Smooth muscle cell (in vitro differentiated cells): ENCODE measurements at regions not wholly inside any gene's neighbourhood (a gene's known extent, or its start where the extent isn't known, plus 50 kb on each side); places are given as distances from the start of the nearest gene placed in this dataset.

ENCODE experiments used
- DNase-seq: peaks from one replicate; lab custom pipeline; 2025; ENCODE audit not compliant: unreplicated experiment; lab: John Stamatoyannopoulos, UW
- H2AFZ ChIP-seq: fragments of 200-600 bp; sonication (generic); 2 replicates; pipeline ENCODE4 v1.6.0; 2016; ENCODE audit warnings: antibody characterized with exemption, low read depth, mild to moderate bottlenecking
- H3F3A ChIP-seq: fragments of 200-600 bp; sonication (generic); 2 replicates; pipeline ENCODE4 v1.6.0; 2017; ENCODE audit warnings: antibody characterized with exemption, low read depth
- H3K27ac ChIP-seq: fragments of 200-600 bp; sonication (generic); 2 replicates; pipeline ENCODE4 v1.5.1; 2016; ENCODE audit warnings: low read depth, mild to moderate bottlenecking
- H3K27me3 ChIP-seq: fragments of 200-600 bp; sonication (generic); 2 replicates; pipeline ENCODE4 v1.6.1; 2016; ENCODE audit warnings: low read depth, mild to moderate bottlenecking
- H3K36me3 ChIP-seq: fragments of 200-600 bp; sonication (generic); 2 replicates; pipeline ENCODE4 v1.5.1; 2016; ENCODE audit warnings: low read depth
- H3K4me1 ChIP-seq: fragments of 200-600 bp; sonication (generic); 2 replicates; pipeline ENCODE4 v1.5.1; 2016; ENCODE audit warnings: low read depth
- H3K4me2 ChIP-seq: fragments of 200-600 bp; sonication (generic); 2 replicates; pipeline ENCODE4 v1.6.0; 2016; ENCODE audit warnings: mild to moderate bottlenecking
- H3K4me3 ChIP-seq: fragments of 200-600 bp; sonication (generic); 2 replicates; pipeline ENCODE4 v1.5.1; 2016; ENCODE audit warnings: mild to moderate bottlenecking
- H3K79me2 ChIP-seq: fragments of 200-600 bp; sonication (generic); 2 replicates; pipeline ENCODE4 v1.6.0; 2016; ENCODE audit warnings: low read depth, mild to moderate bottlenecking
- H3K9ac ChIP-seq: fragments of 200-600 bp; sonication (generic); 2 replicates; pipeline ENCODE4 v1.6.0; 2016; ENCODE audit warnings: low read depth
- H3K9me3 ChIP-seq: fragments of 200-600 bp; sonication (generic); replicated peaks from 2 replicates; pipeline ENCODE4 v1.5.1; 2016; ENCODE audit warnings: low read depth
- H4K20me1 ChIP-seq: fragments of 200-600 bp; sonication (generic); 2 replicates; pipeline ENCODE4 v1.6.0; 2016; ENCODE audit warnings: low read depth
- CTCF ChIP-seq: fragments of 200-600 bp; sonication (generic); IDR thresholded peaks from 2 replicates; pipeline ENCODE4 v1.5.1; 2017; ENCODE audit warnings: borderline replicate concordance, mild to moderate bottlenecking, antibody characterized with exemption; ENCODE audit not compliant: insufficient read depth, poor library complexity, severe bottlenecking
- WGBS: methylation state at CpG from one replicate; pipeline ENCODE4 v1.1.7; 2016; ENCODE audit warnings: low lambda C conversion rate; 5-methylcytosine and 5-hydroxymethylcytosine counted together

GRCh38 chr6:40957616-40958492, 81.2 kb downstream of the UNC5CL start:
- peaks cover 9% of the 10 kb centered on the region for H3F3A ChIP-seq
- no peaks in the 10 kb centered on the region for H3K27me3 ChIP-seq
- no peaks in the 10 kb centered on the region for H4K20me1 ChIP-seq
- no peak overlapping the region for H2AFZ ChIP-seq
- H3K4me1 ChIP-seq: no peaks in the 10 kb centered on the region
- no peaks in the 10 kb centered on the region for H3K9me3 ChIP-seq
- TF ChIP-seq CTCF: no peak
- H3K4me2 ChIP-seq: peak overlapping the region; percentile 19
- no peaks in the 10 kb centered on the region for H3K79me2 ChIP-seq
- peak overlapping the region; percentile 27 for H3K27ac ChIP-seq
- H3K4me3 ChIP-seq: no peak overlapping the region
- no peaks in the 10 kb centered on the region for H3K36me3 ChIP-seq
- no peak overlapping the region for H3K9ac ChIP-seq
- 78% methylated on average over 4 of the region's 4 CpGs for WGBS
- no peak for DNase-seq

GRCh38 chr6:40956936-40957335, 82.1 kb downstream of the UNC5CL start:
- H3K36me3 ChIP-seq: no peaks in the 10 kb centered on the region
- no peak overlapping the region for H3K9ac ChIP-seq
- H3K79me2 ChIP-seq: no peaks in the 10 kb centered on the region
- H4K20me1 ChIP-seq: no peaks in the 10 kb centered on the region
- no peaks in the 10 kb centered on the region for H3K27me3 ChIP-seq
- H2AFZ ChIP-seq: no peak overlapping the region
- H3K9me3 ChIP-seq: no peaks in the 10 kb centered on the region
- H3K27ac ChIP-seq: no peak overlapping the region
- 69% methylated on average over 2 of the region's 2 CpGs for WGBS
- no peak overlapping the region for H3K4me2 ChIP-seq
- H3F3A ChIP-seq: peaks cover 9% of the 10 kb centered on the region
- H3K4me3 ChIP-seq: no peak overlapping the region
- DNase-seq: no peak
- no peak for TF ChIP-seq CTCF
- H3K4me1 ChIP-seq: no peaks in the 10 kb centered on the region

GRCh38 chr6:40955178-40955545, 83.9 kb downstream of the UNC5CL start:
- peak overlapping the region; percentile 37 for H3K27ac ChIP-seq
- no peaks in the 10 kb centered on the region for H3K79me2 ChIP-seq
- no peak overlapping the region for H3K4me2 ChIP-seq
- WGBS: 93% methylated on average over 6 of the region's 6 CpGs
- H2AFZ ChIP-seq: no peak overlapping the region
- H3F3A ChIP-seq: peaks cover 2% of the 10 kb centered on the region
- H3K4me3 ChIP-seq: no peak overlapping the region
- H3K9ac ChIP-seq: no peak overlapping the region
- no peaks in the 10 kb centered on the region for H3K9me3 ChIP-seq
- no peak for DNase-seq
- H3K4me1 ChIP-seq: peaks cover 11% of the 10 kb centered on the region
- no peaks in the 10 kb centered on the region for H3K36me3 ChIP-seq
- H4K20me1 ChIP-seq: no peaks in the 10 kb centered on the region
- no peak for TF ChIP-seq CTCF
- H3K27me3 ChIP-seq: no peaks in the 10 kb centered on the region
